Activated CD8-positive, alpha-beta memory T cell treated with anti-CD3 and anti-CD28 coated beads, Interleukin-2, amount 10 ng/mL, durations not matched to agents 7 days and 5 days (primary cell): ENCODE measurements at regions not wholly inside any gene's neighbourhood (a gene's known extent, or its start where the extent isn't known, plus 50 kb on each side); places are given as distances from the start of the nearest gene placed in this dataset.

Source experiments
- ATAC-seq: fragments of 150-1000 bp; cut with Tn5 transposase; one replicate; pipeline ENCODE4 v1.10.0; 2021; ENCODE audit warnings: moderate library complexity
- CTCF ChIA-PET: fragments of 350-600 bp; sonication (Branson Sonifier 250); formaldehyde crosslinking; loops from one replicate; lab custom pipeline; 2021; ENCODE audit warnings: antibody characterized with exemption; lab: Charles Lee
- DNase-seq: peaks from one replicate; pipeline ENCODE4 v3.0.0-alpha.2; 2020
- H3K27ac Mint-ChIP-seq: one replicate; pipeline ENCODE4 v1.8.0; 2021; ENCODE audit warnings: mild to moderate bottlenecking, mixed read lengths
- H3K27me3 Mint-ChIP-seq: one replicate; pipeline ENCODE4 v1.8.0; 2021; ENCODE audit warnings: mixed read lengths
- H3K36me3 Mint-ChIP-seq: one replicate; pipeline ENCODE4 v1.8.0; 2021; ENCODE audit warnings: mild to moderate bottlenecking, mixed read lengths
- H3K4me1 Mint-ChIP-seq: one replicate; pipeline ENCODE4 v1.8.0; 2021; ENCODE audit warnings: mixed read lengths
- H3K4me3 Mint-ChIP-seq: one replicate; pipeline ENCODE4 v1.8.0; 2021; ENCODE audit warnings: mild to moderate bottlenecking, moderate library complexity, mixed read lengths
- H3K9me3 Mint-ChIP-seq: one replicate; pipeline ENCODE4 v1.8.0; 2022; ENCODE audit warnings: low read depth, mixed read lengths

- DNase-seq: no peak
- no peaks in the 10 kb centered on the region for H3K27me3 Mint-ChIP-seq
- H3K27ac Mint-ChIP-seq: no peak overlapping the region
- peaks cover 6% of the 10 kb centered on the region for H3K9me3 Mint-ChIP-seq
- H3K4me1 Mint-ChIP-seq: no peaks in the 10 kb centered on the region
- no peak for ATAC-seq
- CTCF ChIA-PET: no interaction called here
- no peak overlapping the region for H3K4me3 Mint-ChIP-seq
- H3K36me3 Mint-ChIP-seq: no peaks in the 10 kb centered on the region
Measured at GRCh38 chr13:81425286-81425685, 1084.4 kb upstream of the SPRY2 start.

- no peak overlapping the region for H3K27ac Mint-ChIP-seq
- ATAC-seq: no peak
Measured at GRCh38 chr13:81409284-81409683, 1068.4 kb upstream of the SPRY2 start.

DNA sequence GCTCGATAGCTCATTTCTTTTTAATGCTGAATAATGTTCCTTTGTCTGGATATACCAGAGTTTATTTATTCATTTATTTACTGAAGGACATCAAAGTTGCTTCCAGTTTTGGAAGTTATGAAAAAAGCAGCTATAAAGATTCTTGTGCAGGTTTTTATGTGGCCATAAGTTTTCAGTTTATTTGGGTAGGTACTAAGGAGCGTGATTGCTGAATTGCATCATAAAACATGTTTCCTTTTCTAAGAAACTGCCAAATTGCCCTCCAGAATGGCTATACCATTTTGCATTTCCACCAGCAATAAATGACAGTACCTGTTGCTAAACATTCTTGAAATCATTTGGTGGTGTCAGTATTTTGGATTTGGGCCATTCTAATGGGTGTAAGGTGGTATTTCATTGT is 1067.7 kb upstream of the SPRY2 start:
- H3K36me3 Mint-ChIP-seq: no peaks in the 10 kb centered on the region
- CTCF ChIA-PET: no interaction called here
- H3K9me3 Mint-ChIP-seq: peaks cover 14% of the 10 kb centered on the region
- no peaks in the 10 kb centered on the region for H3K4me1 Mint-ChIP-seq
- ATAC-seq (no peak), DNase-seq (no peak)
- no peaks in the 10 kb centered on the region for H3K27me3 Mint-ChIP-seq
- H3K27ac Mint-ChIP-seq: no peak overlapping the region
- no peak overlapping the region for H3K4me3 Mint-ChIP-seq

More at GRCh38 chr13:81409284-81409683, 1068.4 kb upstream of the SPRY2 start:
- H3K36me3 Mint-ChIP-seq: no peaks in the 10 kb centered on the region
- H3K4me1 Mint-ChIP-seq: no peaks in the 10 kb centered on the region
- CTCF ChIA-PET: no interaction called here
- H3K4me3 Mint-ChIP-seq: no peak overlapping the region
- no peak for DNase-seq
- H3K27me3 Mint-ChIP-seq: no peaks in the 10 kb centered on the region
- H3K9me3 Mint-ChIP-seq: peaks cover 12% of the 10 kb centered on the region

DNA sequence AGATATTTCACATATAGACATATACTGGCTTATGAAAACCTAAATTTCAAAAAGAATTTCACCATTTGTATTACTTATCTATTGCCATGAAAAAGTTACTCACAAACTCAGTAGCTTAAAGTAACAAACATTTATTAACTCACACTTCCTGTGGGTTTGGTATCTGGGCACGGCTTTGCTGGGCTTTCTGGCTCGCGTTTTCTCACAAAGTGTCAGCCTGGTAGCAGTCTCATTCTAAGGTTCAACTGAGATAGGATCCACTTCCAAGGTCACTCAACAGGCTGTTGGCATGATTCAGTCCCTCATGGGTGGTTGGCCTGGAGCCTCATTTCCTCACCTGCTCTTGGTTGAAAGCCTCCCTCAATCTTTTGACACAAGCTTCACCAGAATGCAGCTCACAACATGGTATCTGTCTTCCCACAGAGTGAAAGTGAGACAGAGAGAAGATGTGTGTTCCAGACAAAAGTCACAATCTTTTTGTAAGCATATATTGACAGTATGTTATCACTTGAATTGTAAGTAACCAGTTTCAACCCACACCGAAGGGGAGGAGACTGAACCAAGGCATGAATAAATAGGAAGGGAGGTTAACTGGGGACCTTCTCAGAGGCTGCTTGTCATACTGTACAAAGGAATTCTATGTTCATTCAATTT is 1065.8 kb upstream of the SPRY2 start:
- CTCF ChIA-PET: no interaction called here
- Mint-ChIP-seq H3K4me1 (no peaks in the 10 kb centered on the region), H3K36me3 (no peaks in the 10 kb centered on the region), H3K27ac (no peak overlapping the region), H3K27me3 (no peaks in the 10 kb centered on the region), H3K4me3 (no peak overlapping the region), H3K9me3 (peaks cover 12% of the 10 kb centered on the region)
- ATAC-seq: no peak
- DNase-seq: no peak

- no peaks in the 10 kb centered on the region for H3K4me1 Mint-ChIP-seq
- ATAC-seq: no peak
- H3K9me3 Mint-ChIP-seq: peaks cover 12% of the 10 kb centered on the region
- no peaks in the 10 kb centered on the region for H3K36me3 Mint-ChIP-seq
- CTCF ChIA-PET: no interaction called here
- H3K27me3 Mint-ChIP-seq: no peaks in the 10 kb centered on the region
- no peak for DNase-seq
- no peak overlapping the region for H3K27ac Mint-ChIP-seq
- no peak overlapping the region for H3K4me3 Mint-ChIP-seq
Measured at GRCh38 chr13:81406022-81406421, 1065.1 kb upstream of the SPRY2 start.

DNA sequence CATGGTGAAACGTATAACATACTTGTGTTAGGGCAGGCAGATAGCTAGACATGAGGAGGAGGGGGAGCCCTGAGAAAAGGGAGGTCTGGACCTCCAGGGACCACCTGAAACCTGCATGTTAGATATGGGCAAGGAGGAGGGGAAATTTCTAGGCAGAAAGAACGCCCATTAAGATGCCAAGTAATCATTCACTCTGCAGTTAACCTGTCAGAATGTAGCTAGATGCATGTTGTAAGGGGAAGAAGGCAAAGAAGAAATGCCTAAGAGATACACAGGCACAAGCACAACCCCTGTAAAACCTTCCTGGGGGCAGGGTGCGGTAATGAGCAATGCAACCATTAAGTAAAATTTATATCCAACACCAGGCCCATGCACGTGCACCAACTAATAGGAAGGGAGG is 1055.3 kb upstream of the SPRY2 start:
- CTCF ChIA-PET: no interaction called here
- H3K4me3 Mint-ChIP-seq: no peak overlapping the region

GRCh38 chr13:81395368-81395767 is 1054.4 kb upstream of the SPRY2 start:
- Mint-ChIP-seq H3K27ac (no peak overlapping the region), H3K4me1 (no peaks in the 10 kb centered on the region), H3K9me3 (peaks cover 11% of the 10 kb centered on the region), H3K36me3 (no peaks in the 10 kb centered on the region), H3K4me3 (no peak overlapping the region), H3K27me3 (no peaks in the 10 kb centered on the region)
- no peak for ATAC-seq
- CTCF ChIA-PET: no interaction called here
- DNase-seq: no peak

More for the DNA sequence above, 1055.3 kb upstream of the SPRY2 start:
- H3K27ac Mint-ChIP-seq: no peak overlapping the region
- H3K27me3 Mint-ChIP-seq: no peaks in the 10 kb centered on the region
- H3K4me1 Mint-ChIP-seq: no peaks in the 10 kb centered on the region
- peaks cover 11% of the 10 kb centered on the region for H3K9me3 Mint-ChIP-seq
- H3K36me3 Mint-ChIP-seq: no peaks in the 10 kb centered on the region
- no peak for DNase-seq
- no peak for ATAC-seq

DNA sequence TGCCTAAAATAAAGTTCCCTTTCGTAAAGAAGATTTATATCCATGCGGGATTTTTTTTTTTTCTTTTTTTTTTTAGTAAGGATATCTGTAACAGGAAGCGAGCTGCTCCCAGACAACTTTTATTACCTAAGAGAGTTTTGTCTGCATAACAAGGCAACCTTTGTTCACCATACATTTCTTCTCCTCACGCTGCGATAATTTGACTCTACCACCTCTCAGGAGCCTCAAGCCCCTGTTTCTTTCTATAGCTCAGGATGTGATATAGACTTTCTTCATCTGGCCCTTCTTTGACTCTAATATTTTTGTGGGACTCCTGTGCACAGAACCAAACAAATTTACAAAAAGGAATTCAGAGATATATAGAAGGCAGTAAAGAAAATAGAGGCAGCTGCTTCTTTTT is 1053.7 kb upstream of the SPRY2 start:
- Mint-ChIP-seq H3K9me3 (peaks cover 13% of the 10 kb centered on the region), H3K36me3 (no peaks in the 10 kb centered on the region)

DNA sequence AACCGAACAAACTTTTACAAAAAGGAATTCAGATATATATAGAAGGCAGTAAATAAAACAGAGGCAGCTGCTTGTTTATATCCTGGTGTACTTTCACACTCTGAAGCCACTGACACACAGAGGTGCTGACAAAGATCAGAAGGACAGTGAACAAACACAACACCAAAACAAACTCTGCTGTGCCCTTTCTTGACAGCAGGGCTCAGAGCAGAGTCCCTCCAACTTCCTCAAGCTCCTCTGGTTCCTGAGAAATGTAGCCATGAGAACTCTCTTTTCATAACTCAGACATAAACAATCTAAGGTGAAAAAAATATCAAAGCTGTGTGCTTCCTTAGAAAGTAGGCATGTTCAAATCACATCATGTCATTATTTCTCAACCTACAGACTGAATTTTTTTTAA is 1052.8 kb upstream of the SPRY2 start:
- no peak overlapping the region for H3K4me3 Mint-ChIP-seq
- no peaks in the 10 kb centered on the region for H3K36me3 Mint-ChIP-seq
- H3K27ac Mint-ChIP-seq: no peak overlapping the region
- DNase-seq (no peak), ATAC-seq (no peak)
- peaks cover 17% of the 10 kb centered on the region for H3K9me3 Mint-ChIP-seq
- H3K4me1 Mint-ChIP-seq: no peaks in the 10 kb centered on the region
- CTCF ChIA-PET: interaction anchor here (0.8 kb wide), 1 partner anchor 675 kb away, joined by 4 read pairs; no protein-coding TSS in a partner anchor
- no peaks in the 10 kb centered on the region for H3K27me3 Mint-ChIP-seq

More for the DNA sequence above, 1053.7 kb upstream of the SPRY2 start:
- DNase-seq (no peak), ATAC-seq (no peak)
- no peak overlapping the region for H3K4me3 Mint-ChIP-seq
- CTCF ChIA-PET: no interaction called here
- no peaks in the 10 kb centered on the region for H3K4me1 Mint-ChIP-seq
- H3K27me3 Mint-ChIP-seq: no peaks in the 10 kb centered on the region
- H3K27ac Mint-ChIP-seq: no peak overlapping the region

GRCh38 chr13:81393110-81393509 is 1052.2 kb upstream of the SPRY2 start:
- no peak overlapping the region for H3K27ac Mint-ChIP-seq
- ATAC-seq (no peak), DNase-seq (no peak)
- H3K36me3 Mint-ChIP-seq: no peaks in the 10 kb centered on the region
- no peaks in the 10 kb centered on the region for H3K4me1 Mint-ChIP-seq
- H3K27me3 Mint-ChIP-seq: no peaks in the 10 kb centered on the region
- H3K4me3 Mint-ChIP-seq: no peak overlapping the region
- H3K9me3 Mint-ChIP-seq: peaks cover 17% of the 10 kb centered on the region
- CTCF ChIA-PET: no interaction called here

DNA sequence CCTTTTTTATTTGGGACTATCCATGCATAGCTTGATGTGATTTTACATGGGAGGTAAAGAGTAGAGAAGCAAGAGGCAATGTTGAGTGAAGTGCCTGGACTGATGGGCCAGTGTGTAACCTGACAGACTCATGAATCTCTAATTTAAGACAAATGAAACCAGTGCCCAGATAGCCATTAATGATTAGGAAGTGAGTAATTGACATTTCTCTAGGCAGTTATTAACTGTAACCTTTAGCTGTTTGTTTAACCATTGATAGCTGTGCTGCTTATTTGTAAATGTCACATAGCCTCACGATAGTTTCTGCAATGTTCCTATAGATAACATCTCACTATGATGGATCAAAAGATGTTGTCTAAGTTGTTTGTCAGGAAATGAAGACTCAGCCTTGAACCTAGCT is 1047.5 kb upstream of the SPRY2 start:
- H3K36me3 Mint-ChIP-seq: no peaks in the 10 kb centered on the region
- H3K9me3 Mint-ChIP-seq: peaks cover 12% of the 10 kb centered on the region
- DNase-seq (no peak), ATAC-seq (no peak)
- H3K4me3 Mint-ChIP-seq: no peak overlapping the region
- no peaks in the 10 kb centered on the region for H3K4me1 Mint-ChIP-seq
- no peak overlapping the region for H3K27ac Mint-ChIP-seq
- CTCF ChIA-PET: no interaction called here
- H3K27me3 Mint-ChIP-seq: no peaks in the 10 kb centered on the region

DNA sequence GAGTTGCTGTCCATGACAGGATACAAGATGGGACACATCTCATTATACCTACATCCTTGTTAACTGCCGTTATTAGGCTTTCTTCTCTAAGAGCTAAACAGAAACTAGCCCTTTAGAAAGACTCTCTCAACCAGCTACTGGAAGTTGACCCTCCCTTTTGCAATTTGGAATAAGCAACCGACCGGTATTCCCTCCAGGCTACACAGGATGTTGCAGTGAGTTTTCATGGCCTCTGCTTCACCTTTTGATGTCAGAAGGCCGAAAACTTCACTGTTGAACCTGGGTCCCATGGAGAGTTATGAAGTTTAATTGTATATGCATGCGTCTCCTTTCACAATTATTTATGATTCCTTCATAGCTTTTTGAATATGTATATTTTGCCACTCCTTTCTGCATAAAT is 1042.5 kb upstream of the SPRY2 start:
- CTCF ChIA-PET: interaction anchor here (1.1 kb wide), 1 partner anchor 15 kb away, joined by 3 read pairs; no protein-coding TSS in a partner anchor
- H3K27me3 Mint-ChIP-seq: no peaks in the 10 kb centered on the region
- H3K9me3 Mint-ChIP-seq: peaks cover 5% of the 10 kb centered on the region
- ATAC-seq (no peak), DNase-seq (no peak)
- no peak overlapping the region for H3K27ac Mint-ChIP-seq
- H3K36me3 Mint-ChIP-seq: no peaks in the 10 kb centered on the region
- H3K4me3 Mint-ChIP-seq: no peak overlapping the region
- H3K4me1 Mint-ChIP-seq: no peaks in the 10 kb centered on the region

- H3K27me3 Mint-ChIP-seq: no peaks in the 10 kb centered on the region
- no peaks in the 10 kb centered on the region for H3K36me3 Mint-ChIP-seq
- CTCF ChIA-PET: interaction anchor here (1.1 kb wide), 1 partner anchor 16 kb away, joined by 3 read pairs; no protein-coding TSS in a partner anchor
- no peak overlapping the region for H3K27ac Mint-ChIP-seq
- H3K9me3 Mint-ChIP-seq: peaks cover 5% of the 10 kb centered on the region
- H3K4me1 Mint-ChIP-seq: no peaks in the 10 kb centered on the region
- no peak for DNase-seq
- H3K4me3 Mint-ChIP-seq: no peak overlapping the region
- no peak for ATAC-seq
Measured at GRCh38 chr13:81382246-81382645, 1041.3 kb upstream of the SPRY2 start.

- DNase-seq (no peak), ATAC-seq (no peak)
- CTCF ChIA-PET: no interaction called here
- no peaks in the 10 kb centered on the region for H3K4me1 Mint-ChIP-seq
- H3K27me3 Mint-ChIP-seq: no peaks in the 10 kb centered on the region
- H3K9me3 Mint-ChIP-seq: peaks cover 7% of the 10 kb centered on the region
- no peak overlapping the region for H3K4me3 Mint-ChIP-seq
- H3K27ac Mint-ChIP-seq: no peak overlapping the region
- H3K36me3 Mint-ChIP-seq: no peaks in the 10 kb centered on the region
Measured at GRCh38 chr13:81381560-81381959, 1040.6 kb upstream of the SPRY2 start.
